HG03439 (cell line): ENCODE measurements at regions not wholly inside any gene's neighbourhood (a gene's known extent, or its start where the extent isn't known, plus 50 kb on each side); places are given as distances from the start of the nearest gene placed in this dataset.

Source experiments
- ATAC-seq: cut with Tn5 transposase; IDR thresholded peaks from one replicate; pipeline ENCODE4 v1.9.1; 2021; ENCODE audit warnings: mild to moderate bottlenecking, moderate library complexity; ENCODE audit not compliant: unreplicated experiment

DNA sequence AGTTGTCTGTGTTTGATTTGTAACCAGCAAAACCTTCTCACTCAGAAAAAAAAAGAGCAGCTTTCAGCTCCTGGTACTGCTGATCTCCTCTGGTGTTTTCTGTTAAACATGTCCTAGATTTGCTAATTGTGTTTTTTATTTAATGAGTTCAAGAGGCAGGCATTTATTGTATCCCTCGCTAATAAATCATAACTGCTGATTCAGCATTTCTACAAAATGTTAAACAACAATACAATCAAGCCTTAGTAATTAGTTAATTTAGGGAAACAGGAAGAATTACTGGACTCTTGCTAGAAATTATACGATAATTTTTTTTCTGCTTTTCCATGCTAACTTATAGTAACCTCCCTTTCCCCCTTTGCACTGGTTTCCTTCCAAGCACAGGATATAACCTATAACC, 66.8 kb upstream of the NRP1 start:
- ATAC-seq = no peak

DNA sequence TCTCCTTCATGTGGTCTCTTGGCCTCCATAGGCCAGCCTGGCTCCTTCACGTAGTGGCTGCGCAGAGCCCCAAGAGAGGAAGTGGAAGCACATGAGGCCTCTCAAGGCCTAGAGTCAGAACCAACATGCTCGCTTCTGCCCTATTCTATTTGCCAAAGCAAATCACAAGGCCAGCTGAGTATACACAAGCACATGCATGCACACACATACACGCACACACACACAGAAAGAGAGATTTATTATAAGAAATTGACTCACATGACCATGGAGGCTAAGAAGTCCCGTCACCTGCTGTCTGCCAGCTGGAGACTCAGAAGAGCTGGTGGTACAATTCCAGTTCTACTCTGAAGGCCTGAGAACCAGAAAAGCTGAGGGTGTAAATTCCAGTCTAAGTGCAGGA, 64.3 kb upstream of the NRP1 start:
- ATAC-seq = no peak

DNA sequence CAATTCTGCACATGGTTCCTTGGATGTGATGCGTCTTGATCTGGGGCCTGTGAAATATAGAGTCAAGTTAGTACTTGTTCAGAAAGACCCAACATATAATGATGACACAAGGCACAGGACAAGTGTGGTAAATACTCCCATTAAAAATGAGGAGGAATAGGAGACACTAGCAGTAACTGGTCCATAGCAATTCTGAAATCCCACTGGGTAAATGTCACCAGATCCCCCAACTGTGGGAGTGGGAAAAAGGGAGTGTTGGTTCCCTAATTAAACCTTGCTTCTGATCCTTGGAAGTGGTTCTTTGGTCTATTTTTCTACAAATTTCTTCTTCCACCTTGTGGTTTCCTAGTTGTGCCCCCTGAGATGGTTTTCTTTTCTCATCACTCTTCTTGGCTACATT, 62.5 kb upstream of the NRP1 start:
- no peak for ATAC-seq

DNA sequence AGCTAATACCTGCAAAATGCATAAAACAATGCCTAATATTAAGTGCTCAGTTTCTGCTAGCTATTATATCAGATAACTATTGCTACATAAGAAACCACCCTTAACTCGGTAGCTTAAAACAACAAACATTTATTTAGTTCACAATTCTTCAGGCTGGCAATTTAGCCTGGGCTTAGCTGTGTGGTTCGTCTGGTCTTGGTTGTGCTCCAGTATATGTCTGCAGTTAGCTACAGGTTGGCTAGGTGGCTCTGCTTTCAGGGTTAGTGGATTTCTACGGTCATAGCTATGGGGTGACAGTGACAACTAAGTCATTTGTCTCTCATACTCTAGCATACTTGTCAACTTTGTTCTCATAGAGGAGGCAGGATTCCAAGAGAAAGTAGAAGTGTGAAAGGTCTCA, 61.8 kb upstream of the NRP1 start:
- no peak for ATAC-seq

DNA sequence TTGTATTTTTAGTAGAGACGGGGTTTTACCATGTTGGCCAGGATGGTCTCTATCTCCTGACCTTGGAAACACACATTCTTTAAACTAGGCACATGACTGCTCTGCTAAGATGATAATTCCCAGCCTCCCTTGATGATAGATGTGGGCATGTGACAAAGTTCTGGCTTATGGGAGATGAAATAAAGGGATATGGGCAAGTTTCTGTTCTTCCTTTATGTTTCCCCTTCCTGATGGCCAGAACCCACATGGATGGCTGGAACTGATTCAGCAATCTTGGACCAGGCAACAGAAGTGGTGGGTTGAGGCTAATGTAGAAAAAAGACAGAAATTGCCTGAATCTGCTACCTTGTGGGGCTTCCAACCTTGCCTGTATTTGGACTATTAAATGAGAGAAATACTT, 60.7 kb upstream of the NRP1 start:
- no peak for ATAC-seq

DNA sequence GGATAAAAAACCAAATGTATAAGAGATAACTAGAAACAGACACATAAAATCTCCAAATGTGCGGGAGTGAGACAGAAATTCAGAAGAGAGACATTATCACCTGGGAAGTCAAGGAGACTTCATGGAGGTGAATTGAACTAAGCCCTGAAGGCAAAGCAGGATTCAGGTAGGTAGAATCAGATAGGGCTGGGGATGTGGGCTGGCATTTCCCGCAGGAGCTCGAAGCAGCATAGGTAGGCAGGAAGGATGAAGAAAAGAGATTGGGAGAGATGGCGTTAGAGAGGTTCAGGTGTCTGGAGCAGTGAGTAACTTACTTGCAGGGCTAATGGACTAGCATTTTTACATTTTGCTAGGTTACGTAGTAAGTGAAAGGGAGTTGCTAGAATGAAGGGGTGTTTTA, 58.2 kb upstream of the NRP1 start:
- no peak for ATAC-seq

DNA sequence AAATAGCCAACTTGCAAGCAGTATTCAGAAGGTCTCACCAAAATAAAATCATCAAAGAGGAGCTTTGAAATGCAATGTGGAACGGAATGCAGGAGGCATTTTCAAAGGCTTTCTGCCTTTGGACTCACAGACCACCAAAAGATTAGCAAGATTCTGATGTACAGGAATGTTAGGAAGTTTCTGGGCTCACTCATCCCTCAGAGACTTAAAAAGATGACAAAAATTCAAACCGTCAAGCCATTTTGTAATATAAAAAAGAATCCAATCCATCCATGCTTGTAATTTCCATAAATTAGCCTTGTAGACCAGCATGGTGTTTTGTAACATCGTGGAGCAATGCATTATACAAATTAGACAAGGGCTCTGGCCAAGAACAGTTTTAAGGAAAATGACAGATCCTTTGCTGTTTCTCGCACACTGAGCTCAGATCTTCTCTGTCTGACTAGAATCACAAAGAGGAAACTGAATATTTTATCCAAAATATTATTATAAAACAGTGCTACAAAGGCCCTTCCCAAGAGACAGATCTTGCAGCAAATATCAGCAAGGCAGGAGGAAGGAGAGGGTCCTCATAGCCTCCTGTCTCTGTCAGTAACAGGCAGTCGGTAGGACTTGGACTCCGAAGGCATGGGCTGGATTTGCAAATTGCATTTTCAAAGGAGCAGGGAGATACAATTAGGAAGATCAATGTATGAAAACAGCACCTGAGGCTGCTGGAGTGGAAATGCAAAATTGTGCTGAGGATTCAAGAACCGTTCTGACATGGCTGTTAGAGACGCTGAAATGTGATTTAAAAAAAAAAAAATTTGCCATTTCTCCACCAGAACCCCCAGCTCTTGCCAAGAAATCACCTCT, 57.4 kb upstream of the NRP1 start:
- ATAC-seq = no peak

DNA sequence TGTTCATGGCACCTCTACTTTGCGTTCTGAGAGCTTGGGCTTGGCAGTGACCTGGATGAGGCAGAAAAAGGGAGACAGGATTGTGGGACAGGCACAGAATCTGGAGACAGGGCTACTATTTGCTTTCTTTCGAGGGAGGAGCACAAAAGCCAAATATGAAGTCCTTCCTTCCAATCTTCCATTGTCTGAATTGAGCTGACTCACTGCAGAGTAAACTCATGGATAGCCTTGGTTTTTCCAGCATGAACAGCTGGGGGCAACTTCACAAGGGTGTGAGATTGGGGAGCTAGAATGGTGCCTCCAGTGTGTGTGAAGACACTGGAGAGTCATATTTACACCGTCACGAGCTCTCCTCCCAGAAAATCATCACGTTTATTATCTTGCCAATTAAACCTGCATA, 55.6 kb upstream of the NRP1 start:
- ATAC-seq = no peak

DNA sequence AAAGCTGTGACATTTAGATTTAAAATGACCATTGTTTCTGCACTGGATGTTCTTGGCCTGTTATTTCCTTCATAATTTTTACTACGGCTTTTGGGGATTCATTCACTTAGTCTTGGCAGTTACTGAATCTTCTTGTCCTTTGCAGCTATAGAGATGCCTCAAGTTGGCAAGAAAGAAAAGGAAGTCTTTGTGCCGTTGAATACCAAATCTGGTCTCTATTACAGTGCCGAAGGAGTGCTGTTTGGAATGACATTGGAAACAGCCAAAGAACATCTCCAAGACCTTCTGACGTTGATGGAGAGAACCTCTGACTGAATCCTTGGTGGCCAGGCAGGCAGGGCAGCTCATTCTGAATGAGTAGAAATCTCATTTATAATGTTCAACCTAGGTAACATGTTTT, 54.3 kb upstream of the NRP1 start:
- no peak for ATAC-seq

DNA sequence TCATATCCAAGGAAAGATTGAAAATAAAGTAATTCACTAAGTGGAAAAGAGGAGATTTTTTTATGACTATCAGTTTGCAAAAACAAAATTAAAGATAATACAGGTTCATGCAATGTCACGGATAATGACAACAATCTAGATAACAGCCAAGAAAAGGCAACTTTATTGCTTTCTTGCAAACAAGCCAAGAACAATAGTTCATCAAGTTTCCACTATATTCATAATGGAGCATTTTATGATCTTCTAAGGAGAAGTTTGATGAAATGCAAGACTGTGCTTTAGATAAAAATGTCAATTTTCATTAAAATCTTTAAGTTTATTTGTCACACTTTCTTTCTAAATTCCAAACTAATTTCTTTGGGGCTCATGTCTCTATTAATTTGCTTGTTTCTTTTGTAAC, 53.9 kb upstream of the NRP1 start:
- no peak for ATAC-seq

DNA sequence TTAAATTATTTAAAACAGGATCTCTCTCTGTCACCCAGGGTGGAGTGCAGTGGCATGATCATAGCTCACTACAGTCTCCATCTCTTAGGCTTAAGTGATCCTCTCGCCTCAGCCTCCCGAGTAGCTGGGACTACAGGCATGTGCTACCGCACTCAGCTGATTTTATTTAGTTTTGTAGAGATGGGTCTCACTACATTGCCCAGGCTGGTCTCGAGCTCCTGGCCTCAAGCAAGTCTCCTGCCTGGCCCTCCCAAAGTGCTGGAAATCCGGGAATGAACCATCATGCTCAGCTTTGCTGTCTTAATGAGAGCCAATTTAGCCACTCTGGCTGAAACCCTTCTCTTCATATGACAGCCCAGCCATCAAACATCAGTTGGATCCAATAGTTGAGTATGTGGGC, 53.3 kb upstream of the NRP1 start:
- ATAC-seq = no peak

DNA sequence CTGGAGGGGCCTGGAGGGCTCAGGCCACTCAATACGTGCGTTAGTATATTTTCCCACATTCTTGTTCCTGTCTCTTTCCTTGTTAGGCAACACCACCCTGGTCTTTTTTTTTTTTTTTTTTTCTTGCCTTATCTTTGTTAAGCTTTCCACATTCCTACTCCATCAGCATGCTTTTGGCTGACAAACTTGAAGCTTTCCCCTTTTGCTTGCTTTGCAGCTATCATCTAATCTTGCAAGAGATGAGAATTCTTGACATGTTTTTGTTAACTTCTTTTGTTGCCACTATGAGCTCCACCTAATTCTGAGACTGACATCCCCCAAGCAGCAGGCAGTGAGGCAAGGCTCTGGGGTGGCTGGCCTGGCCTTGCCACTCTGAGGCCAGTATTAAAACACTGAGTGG, 52.5 kb upstream of the NRP1 start:
- ATAC-seq = no peak

DNA sequence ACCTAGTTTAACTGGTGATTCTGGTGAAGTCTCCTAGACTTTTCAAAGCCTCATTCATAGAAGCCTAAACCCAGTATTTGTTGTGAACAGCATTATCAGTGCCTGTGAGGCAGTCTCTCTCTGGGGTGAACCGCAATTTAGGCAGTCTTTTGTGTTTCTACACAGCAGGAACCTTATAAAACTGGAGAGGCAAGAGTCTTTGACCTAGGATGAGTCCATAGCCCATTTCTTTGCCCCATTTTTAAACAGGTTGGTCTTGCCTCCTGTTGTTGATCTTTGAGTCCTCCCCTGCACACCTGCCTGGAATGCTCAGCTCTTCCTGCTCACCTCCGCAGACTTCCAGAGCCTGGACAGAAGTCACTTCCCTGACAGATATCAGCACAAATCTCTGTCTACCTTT, 51.2 kb upstream of the NRP1 start:
- no peak for ATAC-seq

DNA sequence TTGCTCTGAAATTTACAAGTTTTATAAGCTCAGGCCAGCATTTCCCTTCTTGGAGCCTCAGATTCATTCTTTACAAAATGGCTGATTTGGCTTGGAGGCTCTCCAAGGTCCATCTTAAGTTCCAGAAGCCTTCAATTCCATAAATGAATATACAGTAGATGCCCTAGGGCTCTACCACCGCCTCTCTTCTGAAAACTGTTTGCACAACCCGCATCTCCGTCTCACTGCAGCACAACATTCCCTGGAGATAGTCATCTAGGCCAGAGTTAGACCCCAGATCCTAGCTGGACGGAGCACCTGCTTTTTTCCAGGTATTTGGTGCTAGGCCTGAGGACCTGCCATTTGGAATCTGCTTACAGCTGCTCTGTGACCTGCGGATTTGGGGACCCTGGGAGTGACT, 50.5 kb upstream of the NRP1 start:
- no peak for ATAC-seq
